Activated T-cell treated with anti-CD3 and anti-CD28 coated beads, Interleukin-2, amount 50 U/mL, for 48 hours (primary cell): ENCODE measurements at regions not wholly inside any gene's neighbourhood (a gene's known extent, or its start where the extent isn't known, plus 50 kb on each side); places are given as distances from the start of the nearest gene placed in this dataset.

ENCODE experiments used
- DNase-seq, 2 experiments: peaks; one replicate each; pipeline ENCODE4 v3.0.0-alpha.2; 2020

- DNase-seq = no peak
Measured at GRCh38 chr6:147138835-147139234, 65.4 kb upstream of the STXBP5 start.

GRCh38 chr6:147141711-147142308 is 62.4 kb upstream of the STXBP5 start:
- DNase-seq = no peak

DNA sequence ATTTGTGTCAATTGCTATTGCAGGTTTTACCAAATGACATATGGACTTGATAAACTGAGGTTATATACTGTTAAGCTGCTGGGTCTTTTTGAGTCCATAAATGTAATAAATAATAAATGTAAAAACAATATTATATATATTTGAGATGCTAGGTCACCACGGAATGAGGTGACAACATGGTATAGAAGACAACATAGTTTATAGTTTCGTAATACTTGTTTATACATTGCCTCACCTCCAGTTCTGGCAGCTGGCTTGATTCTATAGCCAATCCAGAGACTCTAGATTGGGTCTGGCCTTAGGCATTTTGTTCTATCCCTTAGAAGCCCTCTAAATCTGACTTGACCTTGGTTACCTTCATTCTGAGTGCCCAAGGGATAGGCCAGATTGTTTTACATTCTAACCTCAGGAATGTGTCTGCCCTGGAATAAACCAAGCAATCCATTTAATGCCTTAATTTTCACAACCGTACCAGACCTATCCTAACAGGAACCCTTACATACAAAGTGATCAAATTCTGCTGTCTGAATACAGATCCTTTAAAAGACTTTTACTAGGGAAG is 61.5 kb upstream of the STXBP5 start:
- no peak for DNase-seq

DNA sequence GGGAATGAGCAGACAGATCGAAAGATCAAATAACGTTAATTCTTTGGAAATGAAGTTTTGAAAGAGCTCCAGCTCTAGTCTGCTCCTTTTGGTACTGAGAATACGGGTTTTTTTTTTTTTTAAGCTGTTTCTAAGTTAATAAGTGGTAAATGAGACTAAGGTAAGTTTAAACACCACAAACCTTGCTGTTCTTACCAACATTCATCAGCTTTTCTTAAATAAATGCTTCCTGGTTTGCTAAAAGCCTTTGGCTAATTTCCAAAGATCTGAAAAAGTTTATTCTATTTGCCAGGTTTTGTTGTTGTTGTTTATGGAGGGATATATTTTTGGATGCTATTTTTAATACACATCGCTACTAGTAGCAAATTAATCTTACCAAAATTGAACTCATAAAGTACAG is 55.1 kb upstream of the STXBP5 start:
- DNase-seq = no peak

GRCh38 chr6:147149826-147150225 is 54.4 kb upstream of the STXBP5 start:
- no peak for DNase-seq

DNA sequence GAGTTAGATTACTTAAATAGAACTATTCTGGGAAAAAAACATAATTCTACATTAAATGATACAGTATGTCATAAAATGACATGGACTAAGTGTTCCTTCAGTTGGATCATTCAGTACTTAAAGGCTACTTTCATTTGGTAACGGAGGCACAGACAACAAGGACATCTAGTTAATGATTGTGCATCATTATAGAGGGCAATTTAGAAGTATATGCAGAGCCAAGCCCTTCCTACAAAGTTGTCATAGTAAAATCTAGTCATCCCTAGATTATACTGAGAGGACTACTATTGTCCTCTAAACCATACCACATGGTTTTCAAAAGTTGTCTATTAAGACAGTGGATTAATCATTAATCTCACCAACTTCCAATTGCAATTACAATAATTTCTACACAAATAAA is 53.9 kb upstream of the STXBP5 start:
- DNase-seq = no peak
